SK-N-MC (cell line): ENCODE measurements at regions not wholly inside any gene's neighbourhood (a gene's known extent, or its start where the extent isn't known, plus 50 kb on each side); places are given as distances from the start of the nearest gene placed in this dataset.
A peak's percentile ranks its signal among the peaks of the same experiment; 100 is the strongest.

Experiments used
- DNase-seq: peaks from one replicate; pipeline ENCODE4 v3.0.0-alpha.2; 2011; ENCODE audit warnings: low read depth, low spot score
- H3K27ac ChIP-seq: fragments of 200-600 bp; sonication (generic); 2 replicates; pipeline ENCODE4 v1.5.1; 2016; ENCODE audit warnings: mixed run types
- H3K36me3 ChIP-seq: fragments of 200-600 bp; sonication (generic); 2 replicates; pipeline ENCODE4 v1.6.1; 2017; ENCODE audit warnings: antibody characterized with exemption, low read length, mixed read lengths; ENCODE audit not compliant: insufficient read depth
- H3K4me3 ChIP-seq: fragments of 200-600 bp; sonication (generic); 2 replicates; pipeline ENCODE4 v1.5.1; 2016
- H3K9ac ChIP-seq: fragments of 200-600 bp; sonication (generic); 2 replicates; pipeline ENCODE4 v1.8.0; 2017; ENCODE audit warnings: mixed run types, mixed read lengths; ENCODE audit not compliant: insufficient read length
- H3K9me3 ChIP-seq: fragments of 200-600 bp; sonication (generic); 2 replicates; pipeline ENCODE4 v1.6.1; 2017; ENCODE audit warnings: low read depth, mild to moderate bottlenecking, antibody characterized with exemption, low read length, moderate library complexity, mixed read lengths
- EZH2 ChIP-seq: fragments of 200-600 bp; sonication (generic); IDR thresholded peaks from one replicate; pipeline ENCODE4 v1.6.1; 2017; ENCODE audit warnings: antibody characterized with exemption
- FOXP2 ChIP-seq: optimal IDR thresholded peaks from 2 replicates; pipeline ENCODE3; 2011; ENCODE audit warnings: mild to moderate bottlenecking, moderate library complexity; ENCODE audit not compliant: insufficient read depth; ENCODE audit errors: extremely low read length, control extremely low read depth
- POLR2AphosphoS5 ChIP-seq: IDR thresholded peaks from 2 replicates; pipeline ENCODE4 v1.6.1; 2012; ENCODE audit warnings: mild to moderate bottlenecking, low read depth, low read length, borderline replicate concordance

GRCh38 chr9:107163370-107163769 is 119.7 kb upstream of the RAD23B start:
- DNase-seq: no peak
- Histone ChIP-seq H3K4me3 (no peak overlapping the region), H3K27ac (no peak overlapping the region), H3K9ac (no peak overlapping the region), H3K36me3 (no peaks in the 10 kb centered on the region), H3K9me3 (no peaks in the 10 kb centered on the region)
- TF ChIP-seq POLR2AphosphoS5: no peak
- no peak for TF ChIP-seq FOXP2
- no peak for TF ChIP-seq EZH2

DNA sequence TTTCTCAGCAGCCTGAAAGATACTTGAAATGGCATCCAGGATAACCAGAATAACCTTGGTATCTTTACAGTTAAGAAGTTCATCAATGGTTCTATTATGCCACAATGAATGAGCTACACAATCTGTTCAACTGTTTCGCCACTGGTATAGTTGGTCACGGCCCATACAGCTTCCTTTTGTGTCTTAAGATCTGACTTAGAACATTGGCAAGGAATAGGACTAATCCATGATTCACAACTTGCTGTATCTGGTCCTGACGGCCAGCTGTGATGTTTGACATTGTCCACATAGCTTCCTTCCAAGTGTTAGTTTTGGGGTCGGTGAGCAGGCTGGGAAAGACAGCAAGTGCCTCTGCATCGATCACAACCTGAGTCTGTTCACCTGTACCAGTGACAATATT is 113.3 kb upstream of the RAD23B start:
- DNase-seq: no peak
- TF ChIP-seq FOXP2 (no peak), POLR2AphosphoS5 (no peak), EZH2 (no peak)
- no peaks in the 10 kb centered on the region for H3K9me3 ChIP-seq
- no peaks in the 10 kb centered on the region for H3K36me3 ChIP-seq
- no peak overlapping the region for H3K4me3 ChIP-seq
- no peak overlapping the region for H3K27ac ChIP-seq
- no peak overlapping the region for H3K9ac ChIP-seq

GRCh38 chr9:107170801-107171200 is 112.3 kb upstream of the RAD23B start:
- no peak for DNase-seq
- Histone ChIP-seq H3K4me3 (no peak overlapping the region), H3K9me3 (no peaks in the 10 kb centered on the region), H3K36me3 (no peaks in the 10 kb centered on the region), H3K9ac (no peak overlapping the region), H3K27ac (no peak overlapping the region)
- TF ChIP-seq POLR2AphosphoS5 (no peak), FOXP2 (no peak), EZH2 (no peak)

GRCh38 chr9:107172160-107172978 is 110.7 kb upstream of the RAD23B start:
- Histone ChIP-seq H3K36me3 (no peaks in the 10 kb centered on the region), H3K27ac (no peak overlapping the region), H3K9ac (no peak overlapping the region), H3K9me3 (no peaks in the 10 kb centered on the region), H3K4me3 (no peak overlapping the region)
- TF ChIP-seq FOXP2 (no peak), POLR2AphosphoS5 (no peak), EZH2 (no peak)
- peak; percentile 22 for DNase-seq

- Histone ChIP-seq H3K4me3 (no peak overlapping the region), H3K9me3 (no peaks in the 10 kb centered on the region), H3K9ac (no peak overlapping the region), H3K27ac (no peak overlapping the region), H3K36me3 (no peaks in the 10 kb centered on the region)
- TF ChIP-seq POLR2AphosphoS5 (no peak), FOXP2 (no peak), EZH2 (no peak)
- DNase-seq: no peak
Observed at GRCh38 chr9:107172979-107173347, 110.1 kb upstream of the RAD23B start.

DNA sequence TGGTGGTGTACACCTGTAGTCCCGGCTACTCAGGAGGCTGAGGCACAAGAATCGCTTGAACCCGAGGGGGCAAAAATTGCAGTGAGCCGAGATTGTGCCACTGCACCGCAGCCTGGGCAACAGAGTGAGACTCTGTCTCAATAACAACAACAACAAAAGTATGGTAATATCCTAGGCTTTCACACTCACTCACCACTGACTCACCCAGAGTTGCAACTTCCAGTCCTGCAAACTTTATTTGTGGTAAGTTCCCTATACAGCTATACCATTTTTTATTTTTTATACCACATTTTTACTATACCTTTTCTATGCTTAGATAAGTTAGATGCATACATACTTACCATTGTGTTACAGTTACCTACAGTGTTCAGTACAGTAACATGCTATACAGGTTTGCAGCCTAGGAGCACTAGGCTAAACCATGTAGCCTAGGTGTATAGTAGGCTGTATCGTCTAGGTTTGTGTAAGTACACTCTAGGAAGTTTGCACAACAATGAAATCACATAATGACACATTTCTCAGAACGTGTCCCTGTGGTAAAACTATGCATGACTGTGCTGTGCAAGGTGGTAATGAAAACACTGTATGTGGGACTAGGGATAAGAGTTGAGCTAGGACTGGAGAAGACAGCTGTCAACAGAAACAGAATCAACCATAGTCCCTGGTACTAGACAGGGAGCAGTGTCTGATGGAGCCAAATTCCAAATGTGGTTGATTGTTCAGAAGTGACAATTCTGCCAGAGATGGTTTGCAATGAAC is 109.5 kb upstream of the RAD23B start:
- Histone ChIP-seq H3K4me3 (no peak overlapping the region), H3K36me3 (no peaks in the 10 kb centered on the region), H3K9me3 (no peaks in the 10 kb centered on the region), H3K9ac (no peak overlapping the region), H3K27ac (no peak overlapping the region)
- TF ChIP-seq POLR2AphosphoS5 (no peak), FOXP2 (no peak), EZH2 (no peak)
- DNase-seq: no peak

- Histone ChIP-seq H3K9ac (no peak overlapping the region), H3K27ac (no peak overlapping the region), H3K9me3 (no peaks in the 10 kb centered on the region), H3K4me3 (no peak overlapping the region), H3K36me3 (no peaks in the 10 kb centered on the region)
- DNase-seq: no peak
- TF ChIP-seq EZH2 (no peak), POLR2AphosphoS5 (no peak), FOXP2 (no peak)
Observed at GRCh38 chr9:107174441-107174840, 108.6 kb upstream of the RAD23B start.

DNA sequence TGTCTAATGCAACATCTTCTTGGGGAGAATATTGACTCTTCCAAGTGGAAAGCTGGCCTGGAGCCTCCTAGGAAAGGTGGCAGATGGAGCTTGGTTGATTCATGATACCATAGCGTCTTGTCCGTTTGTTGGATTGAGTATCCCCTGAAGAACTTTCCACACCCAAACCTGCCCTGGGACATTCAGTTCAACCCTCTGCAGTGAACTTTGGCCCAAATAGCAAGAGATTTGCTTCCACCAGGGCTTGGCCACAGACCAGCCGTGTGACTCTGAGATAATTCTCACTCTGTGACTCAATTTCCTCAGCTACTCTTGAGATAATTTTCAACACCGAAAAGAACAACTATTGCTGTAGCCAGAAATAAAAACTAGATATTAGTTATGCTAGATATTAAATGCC is 108.0 kb upstream of the RAD23B start:
- Histone ChIP-seq H3K36me3 (no peaks in the 10 kb centered on the region), H3K9me3 (no peaks in the 10 kb centered on the region), H3K9ac (no peak overlapping the region), H3K27ac (no peak overlapping the region), H3K4me3 (no peak overlapping the region)
- DNase-seq: no peak
- no peak for TF ChIP-seq FOXP2
- TF ChIP-seq EZH2: no peak
- TF ChIP-seq POLR2AphosphoS5: no peak
